ENCODE measurements at regions not wholly inside any gene's neighbourhood (a gene's known extent, or its start where the extent isn't known, plus 50 kb on each side); places are given as distances from the start of the nearest gene placed in this dataset.
"Not testable (repeated sequence)": the region's sequence is repeated elsewhere in the genome, so short reads cannot be mapped to it uniquely, and the experiment has no call there.

DNA sequence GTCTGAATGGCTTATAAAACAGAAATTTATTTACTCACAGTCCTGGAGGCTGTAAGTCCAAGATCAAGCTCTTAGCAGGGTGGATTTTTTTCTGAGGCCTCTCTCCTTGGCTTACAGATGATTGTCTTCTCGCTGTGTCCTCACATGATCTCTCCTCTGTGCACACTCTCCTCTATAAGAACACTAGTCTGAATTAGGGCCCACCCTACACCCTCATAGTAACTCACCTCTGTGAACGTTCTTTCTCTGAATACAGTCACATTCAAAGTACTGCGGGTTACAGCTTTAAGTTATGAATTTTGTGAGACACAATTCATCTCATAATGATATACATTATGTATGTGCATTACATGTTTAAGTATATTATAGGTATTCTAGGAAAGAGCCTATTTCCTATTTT is 135.7 kb upstream of the ATXN7L3B start:
- no peak for TF ChIP-seq EP300 (IDR thresholded peaks at IDR 0.05)
- TF ChIP-seq, protein P1, sequence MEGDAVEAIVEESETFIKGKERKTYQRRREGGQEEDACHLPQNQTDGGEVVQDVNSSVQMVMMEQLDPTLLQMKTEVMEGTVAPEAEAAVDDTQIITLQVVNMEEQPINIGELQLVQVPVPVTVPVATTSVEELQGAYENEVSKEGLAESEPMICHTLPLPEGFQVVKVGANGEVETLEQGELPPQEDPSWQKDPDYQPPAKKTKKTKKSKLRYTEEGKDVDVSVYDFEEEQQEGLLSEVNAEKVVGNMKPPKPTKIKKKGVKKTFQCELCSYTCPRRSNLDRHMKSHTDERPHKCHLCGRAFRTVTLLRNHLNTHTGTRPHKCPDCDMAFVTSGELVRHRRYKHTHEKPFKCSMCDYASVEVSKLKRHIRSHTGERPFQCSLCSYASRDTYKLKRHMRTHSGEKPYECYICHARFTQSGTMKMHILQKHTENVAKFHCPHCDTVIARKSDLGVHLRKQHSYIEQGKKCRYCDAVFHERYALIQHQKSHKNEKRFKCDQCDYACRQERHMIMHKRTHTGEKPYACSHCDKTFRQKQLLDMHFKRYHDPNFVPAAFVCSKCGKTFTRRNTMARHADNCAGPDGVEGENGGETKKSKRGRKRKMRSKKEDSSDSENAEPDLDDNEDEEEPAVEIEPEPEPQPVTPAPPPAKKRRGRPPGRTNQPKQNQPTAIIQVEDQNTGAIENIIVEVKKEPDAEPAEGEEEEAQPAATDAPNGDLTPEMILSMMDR (IDR thresholded peaks at IDR 0.05), result no peak
- no peak for TF ChIP-seq POLR2A (IDR thresholded peaks at IDR 0.05)
- no peak for TF ChIP-seq POLR2AphosphoS5 (IDR thresholded peaks at IDR 0.05)
- no peak overlapping the region for H3K4me3 ChIP-seq
- intact Hi-C loops (cut with DNase I; ENCODE audit: low total_unique reads), result no loop called here
- DNase-seq, result no peak
- H3K36me3 ChIP-seq, result no peaks in the 10 kb centered on the region
- no peak overlapping the region for H3K27ac ChIP-seq
- no peaks in the 10 kb centered on the region for H3K9me3 ChIP-seq
- WGBS, 5 donors, result 81 to 85% (median 83%) methylated on average over 3 of the region's 3 CpGs
- no peaks in the 10 kb centered on the region for H3K27me3 ChIP-seq
- no peaks in the 10 kb centered on the region for H3K4me1 ChIP-seq

DNA sequence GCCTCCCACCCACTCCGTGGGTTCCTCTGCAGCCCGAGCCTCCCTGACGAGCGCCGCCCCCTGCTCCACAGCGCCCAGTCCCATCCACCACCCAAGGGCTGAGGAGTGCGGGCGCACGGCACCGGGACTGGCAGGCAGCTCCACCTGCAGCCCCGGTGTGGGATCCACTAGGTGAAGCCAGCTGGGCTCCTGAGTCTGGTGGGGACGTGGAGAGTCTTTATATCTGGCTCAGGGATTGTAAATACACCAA is 134.5 kb upstream of the ATXN7L3B start:
- H3K27ac ChIP-seq; H3K9me3 ChIP-seq; H3K27me3 ChIP-seq; DNase-seq; H3K36me3 ChIP-seq; H3K4me1 ChIP-seq; H3K4me3 ChIP-seq; intact Hi-C loops (cut with DNase I; ENCODE audit: low total_unique reads): not testable (repeated sequence)
- 79 to 93% (median 86%) methylated on average over 12 of the region's 12 CpGs; no CpG with 5 or more reads in 1 of the 5 donors for WGBS, 5 donors

DNA sequence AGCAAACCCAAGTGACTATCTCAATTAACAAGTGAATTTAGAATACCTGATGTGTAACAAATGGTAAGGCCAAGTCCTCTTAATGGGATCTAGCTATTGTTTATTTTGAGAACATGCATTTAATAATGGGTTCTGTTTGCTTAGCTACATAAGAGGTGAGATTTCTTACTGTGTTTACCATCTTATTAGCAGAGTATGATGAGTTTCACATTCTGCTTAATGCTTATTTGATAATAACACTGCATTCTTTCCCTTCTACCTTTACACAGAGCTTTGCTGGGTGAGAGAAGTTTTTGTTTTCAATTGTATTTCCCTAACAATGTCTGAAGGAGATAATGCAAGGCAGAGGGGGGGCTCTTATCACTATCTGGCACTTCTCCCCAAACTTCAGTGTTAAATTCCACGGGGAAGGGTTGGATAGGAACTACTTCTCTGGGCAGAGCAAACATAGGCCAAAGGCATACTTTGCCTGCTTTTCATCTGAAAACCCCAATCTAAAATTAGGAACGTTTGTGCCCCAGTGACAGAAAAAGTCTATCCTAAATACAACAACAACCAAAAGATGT is 129.0 kb upstream of the ATXN7L3B start:
- Histone ChIP-seq H3K36me3 (no peaks in the 10 kb centered on the region), H3K9me3 (no peaks in the 10 kb centered on the region), H3K27ac (no peak overlapping the region), H3K27me3 (no peaks in the 10 kb centered on the region), H3K4me3 (no peak overlapping the region), H3K4me1 (no peaks in the 10 kb centered on the region)
- 10 to 24% (median 16%) methylated on average over 2 of the region's 2 CpGs for whole genome bisulfite sequencing, 5 donors
- DNase-seq, result no peak
- TF ChIP-seq POLR2AphosphoS5 (IDR thresholded peaks at IDR 0.05) (no peak), POLR2A (IDR thresholded peaks at IDR 0.05) (no peak), EP300 (IDR thresholded peaks at IDR 0.05) (no peak)
- TF ChIP-seq, protein P1 (IDR thresholded peaks at IDR 0.05), result no peak
- intact Hi-C loops (cut with DNase I; ENCODE audit: low total_unique reads), result no loop called here

DNA sequence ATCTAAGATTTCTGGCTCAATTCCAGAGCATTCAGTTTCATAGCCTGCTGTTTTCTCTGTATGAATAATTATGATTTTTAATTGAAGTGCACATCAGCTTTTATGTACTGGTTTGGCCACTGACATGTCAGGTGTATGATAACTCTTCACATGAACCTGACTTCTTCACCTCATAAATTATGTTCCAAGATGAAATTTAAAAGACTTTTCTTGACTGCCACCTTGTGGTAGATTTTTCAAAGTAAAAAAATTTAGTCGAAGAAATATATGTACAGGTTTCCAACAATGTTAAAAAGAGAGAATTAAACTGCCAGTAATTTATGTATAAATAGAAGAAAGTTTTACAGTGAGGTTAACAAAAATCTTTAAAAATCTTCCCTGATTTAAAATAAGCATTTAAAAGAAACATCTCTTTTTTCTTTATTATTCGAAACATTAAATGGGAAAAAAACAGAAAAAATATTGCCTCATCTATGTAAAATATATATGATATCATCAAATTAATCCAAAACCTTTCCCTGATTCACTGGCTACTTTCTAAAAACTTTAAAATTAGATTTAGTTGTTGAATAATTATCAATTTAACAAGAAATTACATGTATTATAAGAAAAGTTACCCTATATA is 124.9 kb upstream of the ATXN7L3B start:
- 47 to 52% (median 51%) methylated on average over 2 of the region's 2 CpGs for WGBS, 5 donors
- no peaks in the 10 kb centered on the region for H3K27me3 ChIP-seq
- no peaks in the 10 kb centered on the region for H3K9me3 ChIP-seq
- intact Hi-C loops (cut with DNase I; ENCODE audit: low total_unique reads), result no loop called here
- H3K4me3 ChIP-seq, result no peak overlapping the region
- no peak for TF ChIP-seq EP300 (IDR thresholded peaks at IDR 0.05)
- TF ChIP-seq, protein P1 (IDR thresholded peaks at IDR 0.05), result peak in 3 of 7 experiments; percentile 25 to 34 (median 26)
- no peaks in the 10 kb centered on the region for H3K36me3 ChIP-seq
- no peaks in the 10 kb centered on the region for H3K4me1 ChIP-seq
- DNase-seq, result peak in 1 of 2 donors; percentile 30
- no peak overlapping the region for H3K27ac ChIP-seq

DNA sequence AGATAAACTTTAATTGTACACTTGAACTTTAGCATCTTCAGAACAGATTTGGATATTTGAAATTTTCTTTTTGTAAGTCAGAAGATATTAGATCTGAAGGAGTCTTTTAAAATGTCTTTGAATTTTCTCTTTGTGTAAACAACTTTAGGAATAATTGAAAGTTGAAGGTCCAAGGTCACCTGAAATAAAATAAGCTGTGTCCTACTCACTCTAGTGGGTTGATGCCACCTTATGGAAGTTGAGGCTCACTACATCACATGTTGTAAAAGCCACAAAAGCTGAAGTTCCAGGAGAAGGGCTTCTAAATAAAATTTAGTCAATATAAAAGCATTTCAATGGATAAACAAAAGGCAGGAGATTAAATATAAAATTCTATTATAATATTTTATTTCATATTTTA is 122.0 kb upstream of the ATXN7L3B start:
- no peak for TF ChIP-seq POLR2A (IDR thresholded peaks at IDR 0.05)
- no peak for TF ChIP-seq EP300 (IDR thresholded peaks at IDR 0.05)
- TF ChIP-seq, protein P1 (IDR thresholded peaks at IDR 0.05), result no peak
- no peak for TF ChIP-seq POLR2AphosphoS5 (IDR thresholded peaks at IDR 0.05)
- Histone ChIP-seq H3K4me1 (no peaks in the 10 kb centered on the region), H3K9me3 (no peaks in the 10 kb centered on the region), H3K36me3 (no peaks in the 10 kb centered on the region), H3K27ac (no peak overlapping the region), H3K27me3 (peaks cover 0 to 3% (median 0%) of the 10 kb centered on the region in 3 donors), H3K4me3 (no peak overlapping the region)
- intact Hi-C loops (cut with DNase I; ENCODE audit: low total_unique reads), result no loop called here
- peak in 1 of 2 donors; percentile 42 for DNase-seq
